ENCODE measurements at regions not wholly inside any gene's neighbourhood (a gene's known extent, or its start where the extent isn't known, plus 50 kb on each side); places are given as distances from the start of the nearest gene placed in this dataset.

GRCh38 chr16:6558661-6559060 lies 774.0 kb upstream of the RBFOX1 start:
- TF ChIP-seq FOXM1 (CRISPR knock-in tag; IDR thresholded peaks at IDR 0.05) (no peak), TCF7L2 (IDR thresholded peaks at IDR 0.05; ENCODE audit: low read depth, low read length) (no peak), POLR2AphosphoS5 (IDR thresholded peaks at IDR 0.05; ENCODE audit: low read depth, low read length) (no peak), ZNF740 (CRISPR knock-in tag; IDR thresholded peaks at IDR 0.05) (no peak), ZNF768 (CRISPR knock-in tag; IDR thresholded peaks at IDR 0.05) (no peak), ATAD3A (CRISPR knock-in tag; IDR thresholded peaks at IDR 0.05) (no peak), SMARCC2 (IDR thresholded peaks at IDR 0.05) (no peak), EHMT2 (IDR thresholded peaks at IDR 0.05; ENCODE audit: borderline replicate concordance, low read depth, low read length) (no peak), GMEB1 (CRISPR knock-in tag; IDR thresholded peaks at IDR 0.05; ENCODE audit: borderline replicate concordance) (no peak), KDM5A (IDR thresholded peaks at IDR 0.05; ENCODE audit: borderline replicate concordance, low read length) (no peak)

Data from HepG2 (cell line).